H1 (cell line): ENCODE measurements at regions not wholly inside any gene's neighbourhood (a gene's known extent, or its start where the extent isn't known, plus 50 kb on each side); places are given as distances from the start of the nearest gene placed in this dataset.

Source experiments
- CTCF ChIA-PET: fragments of 300-600 bp; sonication (Branson Sonifier 250); formaldehyde crosslinking; loops from one replicate; lab custom pipeline; 2021; ENCODE audit not compliant: partially characterized antibody; lab: Charles Lee
- POLR2A ChIA-PET: fragments of 300-600 bp; sonication (Branson Sonifier 250); formaldehyde crosslinking; loops from one replicate; lab custom pipeline; 2021; ENCODE audit warnings: inconsistent platforms; ENCODE audit not compliant: partially characterized antibody; lab: Charles Lee
- DNase-seq, 2 experiments: peaks; one replicate each; pipeline versions ENCODE4 v3.0.0 to v3.0.0-alpha.2; 2010 to 2022; ENCODE audit warnings: low spot score in 2 of 2, low read depth in 1 of 2, mixed read lengths in 1 of 2
- FAIRE-seq: peaks from 2 replicates; lab custom pipeline; 2011; peaks lifted over from hg19 to GRCh38; lab: Jason Lieb, UNC
- H2AFZ ChIP-seq: 2 replicates; pipeline ENCODE4 v1.8.1; 2012; ENCODE audit warnings: low read length, inconsistent platforms
- H2AK5ac ChIP-seq: 2 replicates; pipeline ENCODE4 v1.6.1; 2013; ENCODE audit warnings: low read depth, low read length
- H2BK120ac ChIP-seq: replicated peaks from 2 replicates; pipeline ENCODE3; 2013; ENCODE audit warnings: low read depth, low read length, inconsistent platforms
- H2BK12ac ChIP-seq: 2 replicates; pipeline ENCODE4 v1.6.1; 2013; ENCODE audit warnings: low read depth, low read length
- H2BK15ac ChIP-seq: 2 replicates; pipeline ENCODE4 v1.6.1; 2013; ENCODE audit warnings: low read length
- H2BK20ac ChIP-seq: 2 replicates; pipeline ENCODE4 v1.6.1; 2013; ENCODE audit warnings: low read length
- H2BK5ac ChIP-seq: 2 replicates; pipeline ENCODE4 v1.6.1; 2013; ENCODE audit warnings: low read depth, low read length
- H3K14ac ChIP-seq: 2 replicates; pipeline ENCODE4 v1.6.1; 2013; ENCODE audit warnings: inconsistent platforms; ENCODE audit not compliant: insufficient read length
- H3K18ac ChIP-seq: 2 replicates; pipeline ENCODE4 v1.6.1; 2013; ENCODE audit warnings: low read length; ENCODE audit errors: extremely low read depth
- H3K23ac ChIP-seq: 2 replicates; pipeline ENCODE4 v1.6.1; 2013; ENCODE audit warnings: inconsistent platforms; ENCODE audit not compliant: insufficient read length
- H3K23me2 ChIP-seq: 2 replicates; pipeline ENCODE4 v1.6.1; 2013; ENCODE audit warnings: low read depth, low read length
- H3K27ac ChIP-seq: 2 replicates; pipeline ENCODE4 v1.6.1; 2011; ENCODE audit warnings: low read depth, low read length, inconsistent platforms
- H3K27me3 ChIP-seq, 4 experiments: replicated peaks in 1 of 4; 1 replicate in 1 of 4; 2 replicates in 3 of 4; pipeline versions ENCODE4 v1.6.1 to v1.8.1; 2011 to 2013; ENCODE audit warnings: low read length in 3 of 4, mild to moderate bottlenecking in 3 of 4, inconsistent platforms in 2 of 4, mixed read lengths in 2 of 4, moderate library complexity in 1 of 4; ENCODE audit not compliant: control insufficient read depth in 3 of 4, insufficient read depth in 3 of 4; ENCODE audit errors: extremely low read depth in 1 of 4
- H3K36me3 ChIP-seq, 4 experiments: 2 replicates each; pipeline versions ENCODE4 v1.6.1 to v1.8.1; 2011 to 2013; ENCODE audit warnings: mild to moderate bottlenecking in 4 of 4, low read length in 3 of 4, moderate library complexity in 2 of 4, control low read depth in 1 of 4, inconsistent platforms in 1 of 4; ENCODE audit not compliant: insufficient read depth in 4 of 4, control insufficient read depth in 2 of 4
- H3K4ac ChIP-seq: replicated peaks from 2 replicates; pipeline ENCODE3; 2013; ENCODE audit warnings: low read length, low read depth, mixed read lengths, inconsistent platforms; ENCODE audit not compliant: insufficient read length
- H3K4me1 ChIP-seq, 4 experiments: replicated peaks in 1 of 4; 1 replicate in 1 of 4; 2 replicates in 3 of 4; pipeline versions ENCODE4 v1.6.1 to v1.8.1; 2011 to 2013; ENCODE audit warnings: low read length in 3 of 4, inconsistent platforms in 2 of 4, mixed read lengths in 1 of 4; ENCODE audit not compliant: insufficient read depth in 4 of 4, control insufficient read depth in 3 of 4
- H3K4me2 ChIP-seq, 2 experiments: 2 replicates each; pipeline versions ENCODE4 v1.6.1 to v1.8.1; 2011 to 2013; ENCODE audit warnings: low read depth in 2 of 2, low read length in 2 of 2, control low read depth in 1 of 2, inconsistent platforms in 1 of 2, mild to moderate bottlenecking in 1 of 2; ENCODE audit not compliant: insufficient read depth in 1 of 2
- H3K4me3 ChIP-seq, 4 experiments: fragments of 200-600, 300-600 bp in 1 of 4; sonication (generic), shearing (Covaris generic), sonication (Bioruptor Twin) in 1 of 4; 2 replicates each; pipeline versions ENCODE4 v1.5.1 to v1.8.1; 2011 to 2016; ENCODE audit warnings: low read length in 4 of 4, low read depth in 3 of 4, control low read depth in 2 of 4, inconsistent platforms in 2 of 4, mild to moderate bottlenecking in 2 of 4, mixed read lengths in 1 of 4, moderate library complexity in 1 of 4; ENCODE audit not compliant: insufficient read depth in 2 of 4; ENCODE audit errors: extremely low read depth in 1 of 4
- H3K56ac ChIP-seq: replicated peaks from 2 replicates; pipeline ENCODE3; 2013; ENCODE audit warnings: low read depth, mild to moderate bottlenecking, mixed read lengths, low read length, inconsistent platforms; ENCODE audit not compliant: insufficient read length
- H3K79me1 ChIP-seq: 2 replicates; pipeline ENCODE4 v1.6.1; 2013; ENCODE audit warnings: low read depth, low read length, control low read depth
- H3K79me2 ChIP-seq, 2 experiments: 2 replicates each; pipeline versions ENCODE4 v1.6.1 to v1.8.1; 2012 to 2013; ENCODE audit warnings: low read length in 2 of 2, mild to moderate bottlenecking in 2 of 2, inconsistent platforms in 1 of 2; ENCODE audit not compliant: insufficient read depth in 2 of 2, control insufficient read depth in 1 of 2
- H3K9ac ChIP-seq, 4 experiments: replicated peaks in 1 of 4; 1 replicate in 1 of 4; 2 replicates in 3 of 4; pipeline versions ENCODE4 v1.6.1 to v1.8.1; 2011 to 2013; ENCODE audit warnings: low read depth in 3 of 4, low read length in 3 of 4, control low read depth in 2 of 4, mild to moderate bottlenecking in 2 of 4, moderate library complexity in 2 of 4, inconsistent platforms in 1 of 4; ENCODE audit errors: extremely low read depth in 1 of 4
- H3K9me3 ChIP-seq, 2 experiments: 2 replicates each; pipeline versions ENCODE4 v1.6.1 to v1.8.1; 2012 to 2013; ENCODE audit warnings: mild to moderate bottlenecking in 2 of 2, moderate library complexity in 2 of 2, control low read depth in 1 of 2, inconsistent platforms in 1 of 2, low read depth in 1 of 2, low read length in 1 of 2, mixed read lengths in 1 of 2; ENCODE audit not compliant: insufficient read depth in 2 of 2
- H4K20me1 ChIP-seq, 2 experiments: replicated peaks in 1 of 2; 2 replicates each; pipeline versions ENCODE3 to v1.8.1; 2011 to 2013; ENCODE audit warnings: inconsistent platforms in 2 of 2, low read length in 2 of 2, mild to moderate bottlenecking in 1 of 2; ENCODE audit not compliant: insufficient read depth in 2 of 2, control insufficient read depth in 1 of 2
- H4K5ac ChIP-seq: 2 replicates; pipeline ENCODE4 v1.6.1; 2013; ENCODE audit warnings: low read length, low read depth, mixed read lengths, inconsistent platforms; ENCODE audit not compliant: insufficient read length
- H4K8ac ChIP-seq: 2 replicates; pipeline ENCODE4 v1.8.0; 2013; ENCODE audit warnings: mild to moderate bottlenecking, moderate library complexity, low read length, inconsistent platforms; ENCODE audit not compliant: insufficient read depth; ENCODE audit errors: extremely low read depth
- H4K91ac ChIP-seq: replicated peaks from 2 replicates; pipeline ENCODE3; 2013; ENCODE audit warnings: low read length, mixed read lengths, inconsistent platforms; ENCODE audit not compliant: insufficient read length
- JUN ChIP-seq: IDR thresholded peaks from 2 replicates; pipeline ENCODE4 v1.6.1; 2011; ENCODE audit warnings: low read depth, mild to moderate bottlenecking, improper control_type of control experiment, low read length
- WGBS, 2 experiments: shearing (Covaris generic) in 1 of 2; methylation state at CpG; one replicate each; pipeline versions ENCODE4 v1.1.6 to v1.1.7; 2013 to 2015; ENCODE audit warnings: low lambda C conversion rate in 2 of 2, mixed read lengths in 2 of 2, inconsistent platforms in 1 of 2, low coverage in 1 of 2, missing lambda C conversion rate in 1 of 2; ENCODE audit not compliant: insufficient replicate concordance in 2 of 2, insufficient coverage in 1 of 2, insufficient read length in 1 of 2; ENCODE audit errors: extremely low coverage in 1 of 2, missing lambda C conversion rate in 1 of 2; 5-methylcytosine and 5-hydroxymethylcytosine counted together
- TF ChIP-seq, protein P1 (sequence below): IDR thresholded peaks from 2 replicates; pipeline ENCODE4 v1.6.1; 2012; ENCODE audit warnings: low read length, inconsistent platforms

DNA sequence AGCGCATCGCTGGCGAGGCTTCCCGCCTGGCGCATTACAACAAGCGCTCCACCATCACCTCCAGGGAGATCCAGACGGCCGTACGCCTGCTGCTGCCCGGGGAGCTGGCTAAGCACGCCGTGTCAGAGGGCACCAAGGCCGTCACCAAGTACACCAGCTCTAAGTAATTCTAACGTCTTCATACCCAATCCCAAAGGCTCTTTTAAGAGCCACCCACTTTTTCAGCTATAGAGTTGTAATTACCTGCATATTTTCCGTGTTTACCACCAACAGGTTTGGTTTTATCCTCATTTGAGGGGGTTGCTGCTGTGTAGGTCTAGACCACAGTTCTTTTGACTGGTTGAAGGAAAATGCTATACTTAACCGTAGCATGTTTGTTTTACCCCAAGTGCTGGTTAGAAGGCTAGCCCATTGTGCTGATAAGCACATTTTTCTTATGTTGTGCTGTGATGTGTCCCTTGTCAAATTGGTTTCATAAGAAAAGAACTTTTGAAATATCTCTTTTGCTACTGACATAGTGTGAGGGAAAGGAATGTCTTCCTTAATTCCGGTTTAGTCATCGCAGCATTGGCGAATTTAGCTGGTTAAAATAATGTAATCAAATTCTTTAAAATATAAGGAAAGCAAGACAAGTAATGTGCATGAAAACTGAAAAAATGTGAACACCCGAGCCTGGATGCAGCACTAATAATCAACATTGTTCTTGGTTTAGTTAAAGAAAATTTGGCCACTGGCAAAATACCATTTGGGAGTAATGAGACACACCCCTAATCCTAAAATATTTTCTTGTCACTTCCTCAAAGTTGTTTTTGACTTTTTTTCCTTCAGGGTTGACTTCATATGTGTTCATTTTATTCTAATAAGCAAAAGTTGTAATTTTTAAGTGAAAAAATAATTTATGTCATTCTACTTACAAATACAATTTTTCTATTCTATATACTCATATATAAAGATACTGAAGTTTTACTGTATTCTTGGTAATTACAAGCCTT lies 112.8 kb downstream of the HFE start:
- DNase-seq = no peak
- TF ChIP-seq JUN = no peak
- TF ChIP-seq, protein P1, sequence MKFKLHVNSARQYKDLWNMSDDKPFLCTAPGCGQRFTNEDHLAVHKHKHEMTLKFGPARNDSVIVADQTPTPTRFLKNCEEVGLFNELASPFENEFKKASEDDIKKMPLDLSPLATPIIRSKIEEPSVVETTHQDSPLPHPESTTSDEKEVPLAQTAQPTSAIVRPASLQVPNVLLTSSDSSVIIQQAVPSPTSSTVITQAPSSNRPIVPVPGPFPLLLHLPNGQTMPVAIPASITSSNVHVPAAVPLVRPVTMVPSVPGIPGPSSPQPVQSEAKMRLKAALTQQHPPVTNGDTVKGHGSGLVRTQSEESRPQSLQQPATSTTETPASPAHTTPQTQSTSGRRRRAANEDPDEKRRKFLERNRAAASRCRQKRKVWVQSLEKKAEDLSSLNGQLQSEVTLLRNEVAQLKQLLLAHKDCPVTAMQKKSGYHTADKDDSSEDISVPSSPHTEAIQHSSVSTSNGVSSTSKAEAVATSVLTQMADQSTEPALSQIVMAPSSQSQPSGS = peak; percentile 87

More for the DNA sequence above, 112.8 kb downstream of the HFE start:
- H2BK120ac ChIP-seq = peak overlapping the region; percentile 47
- H3K4me1 ChIP-seq = peaks cover 0 to 10% (median 5%) of the 10 kb centered on the region in 4 experiments; a peak in 4 of 7 replicates
- 2% methylated on average over 20 of the region's 20 CpGs; no CpG with 5 or more reads in 1 of the 2 experiments for WGBS, 2 experiments
- H3K56ac ChIP-seq = peak overlapping the region; percentile 74
- peak overlapping the region; percentile 71; the same call in 1 of the 2 replicates for H2BK12ac ChIP-seq
- H4K8ac ChIP-seq = peak overlapping the region; percentile 39
- H3K27ac ChIP-seq = peak overlapping the region; percentile 93
- no peak overlapping the region for H2AK5ac ChIP-seq
- CTCF ChIA-PET = interaction anchor here (0.9 to 6.4 kb wide), 6 partner anchors 16 to 85 kb away, joined by 3 to 19 read pairs (median 6); a partner anchor contains a TSS
- H3K14ac ChIP-seq = no peak overlapping the region
- no peaks in the 10 kb centered on the region for H3K27me3 ChIP-seq
- H3K4me2 ChIP-seq = peak overlapping the region; percentile 69 to 85
- H3K4me3 ChIP-seq = peak overlapping the region; percentile 85 to 98 (median 89)
- no peak overlapping the region for H3K23ac ChIP-seq
- no peak for FAIRE-seq
- POLR2A ChIA-PET = interaction anchor here (0.6 to 40.4 kb wide), 45 partner anchors 1 to 1695 kb away, joined by 3 to 2731 read pairs (median 21); a partner anchor contains a TSS
- peak overlapping the region; percentile 52 for H4K91ac ChIP-seq
- no peak overlapping the region for H2BK20ac ChIP-seq
- H3K79me2 ChIP-seq = peaks cover 0 to 23% of the 10 kb centered on the region in 2 experiments; a peak in 2 of 4 replicates
- H3K18ac ChIP-seq = peak overlapping the region; percentile 71; the same call in 1 of the 2 replicates
- H3K9me3 ChIP-seq = no peaks in the 10 kb centered on the region
- H2BK5ac ChIP-seq = peak overlapping the region; percentile 96
- H3K36me3 ChIP-seq = no peaks in the 10 kb centered on the region
- H3K23me2 ChIP-seq = 0 out of 2 replicates have a peak, but pooled peaks cover 7% of the 10 kb centered on the region
- no peak overlapping the region for H2BK15ac ChIP-seq
- H3K4ac ChIP-seq = no peak overlapping the region
- H4K5ac ChIP-seq = peak overlapping the region; percentile 8
- H4K20me1 ChIP-seq = peaks cover 4 to 5% of the 10 kb centered on the region in 2 experiments
- no peak overlapping the region for H2AFZ ChIP-seq
- H3K79me1 ChIP-seq = no peaks in the 10 kb centered on the region
- H3K9ac ChIP-seq = peak overlapping the region; percentile 93 to 98 (median 95)
